Upper lobe of right lung (tissue), 1 donor: ENCODE measurements at regions not wholly inside any gene's neighbourhood (a gene's known extent, or its start where the extent isn't known, plus 50 kb on each side); places are given as distances from the start of the nearest gene placed in this dataset.

Experiments
- ATAC-seq: fragments of 200-7000 bp; cut with Tn5 transposase; one replicate; pipeline ENCODE4 v1.9.1; 2020; ENCODE audit warnings: mild to moderate bottlenecking, moderate library complexity
- DNase-seq: peaks from one replicate; pipeline ENCODE4 v3.0.0-alpha.2; 2020
- H3K27ac ChIP-seq: fragments of 200-600 bp; one replicate; pipeline ENCODE4 v1.8.0; 2022
- H3K27me3 ChIP-seq: fragments of 200-600 bp; one replicate; pipeline ENCODE4 v1.8.0; 2022; ENCODE audit warnings: mild to moderate bottlenecking
- H3K36me3 ChIP-seq: fragments of 200-600 bp; one replicate; pipeline ENCODE4 v1.8.0; 2022
- H3K4me1 ChIP-seq: fragments of 200-600 bp; one replicate; pipeline ENCODE4 v1.8.0; 2022
- H3K4me3 ChIP-seq: fragments of 200-600 bp; one replicate; pipeline ENCODE4 v1.8.0; 2022; ENCODE audit warnings: mild to moderate bottlenecking
- H3K9me3 ChIP-seq: fragments of 200-600 bp; one replicate; pipeline ENCODE4 v1.8.0; 2022
- CTCF ChIP-seq: fragments of 200-600 bp; IDR thresholded peaks from one replicate; pipeline ENCODE4 v1.8.0; 2022; ENCODE audit warnings: antibody characterized with exemption
- intact Hi-C: fragments of 100-400 bp; cut with DNase I; formaldehyde crosslinking; loops from one replicate; pipeline ENCODE4 v1.11.0; 2022
- donor health status: DM: no; HTN: yes; CAD: no; lungs with severe emphysema.

GRCh38 chr13:21938168-21938567 is 267.3 kb downstream of the FGF9 start:
- Histone ChIP-seq H3K36me3 (no peaks in the 10 kb centered on the region), H3K4me3 (no peak overlapping the region), H3K4me1 (no peaks in the 10 kb centered on the region), H3K27me3 (no peaks in the 10 kb centered on the region), H3K27ac (no peak overlapping the region), H3K9me3 (no peaks in the 10 kb centered on the region)
- no peak for DNase-seq
- ATAC-seq = no peak
- no peak for TF ChIP-seq CTCF
- intact Hi-C loops = no loop called here

- H3K4me3 ChIP-seq = no peak overlapping the region
- no peaks in the 10 kb centered on the region for H3K27me3 ChIP-seq
- no peaks in the 10 kb centered on the region for H3K4me1 ChIP-seq
- DNase-seq (no peak), ATAC-seq (no peak)
- H3K27ac ChIP-seq = no peak overlapping the region
- no peak for TF ChIP-seq CTCF
- no peaks in the 10 kb centered on the region for H3K36me3 ChIP-seq
- H3K9me3 ChIP-seq = no peaks in the 10 kb centered on the region
- intact Hi-C loops = no loop called here
Measured at GRCh38 chr13:21938636-21939035, 267.8 kb downstream of the FGF9 start.

GRCh38 chr13:21942061-21942460 is 271.2 kb downstream of the FGF9 start:
- no peak for TF ChIP-seq CTCF
- Histone ChIP-seq H3K36me3 (no peaks in the 10 kb centered on the region), H3K27ac (no peak overlapping the region), H3K4me3 (no peak overlapping the region), H3K9me3 (peaks cover 5% of the 10 kb centered on the region), H3K4me1 (no peaks in the 10 kb centered on the region), H3K27me3 (no peaks in the 10 kb centered on the region)
- DNase-seq (no peak), ATAC-seq (no peak)
- intact Hi-C loops = no loop called here

- no peak overlapping the region for H3K27ac ChIP-seq
- no peak for DNase-seq
- H3K36me3 ChIP-seq = no peaks in the 10 kb centered on the region
- intact Hi-C loops = no loop called here
- H3K27me3 ChIP-seq = no peaks in the 10 kb centered on the region
- no peak overlapping the region for H3K4me3 ChIP-seq
- peaks cover 5% of the 10 kb centered on the region for H3K9me3 ChIP-seq
- no peaks in the 10 kb centered on the region for H3K4me1 ChIP-seq
- no peak for ATAC-seq
- TF ChIP-seq CTCF = no peak
Measured at GRCh38 chr13:21944610-21945009, 273.7 kb downstream of the FGF9 start.

- no peak for TF ChIP-seq CTCF
Measured at GRCh38 chr13:21945195-21945594, 274.3 kb downstream of the FGF9 start.

GRCh38 chr13:21946964-21947363 is 276.1 kb downstream of the FGF9 start:
- intact Hi-C loops = no loop called here
- TF ChIP-seq CTCF = no peak
- no peaks in the 10 kb centered on the region for H3K36me3 ChIP-seq

More at GRCh38 chr13:21945195-21945594, 274.3 kb downstream of the FGF9 start:
- ATAC-seq (no peak), DNase-seq (no peak)
- no peak overlapping the region for H3K27ac ChIP-seq
- peaks cover 5% of the 10 kb centered on the region for H3K9me3 ChIP-seq
- no peak overlapping the region for H3K4me3 ChIP-seq
- intact Hi-C loops = no loop called here
- no peaks in the 10 kb centered on the region for H3K4me1 ChIP-seq
- no peaks in the 10 kb centered on the region for H3K27me3 ChIP-seq
- H3K36me3 ChIP-seq = no peaks in the 10 kb centered on the region

More at GRCh38 chr13:21946964-21947363, 276.1 kb downstream of the FGF9 start:
- no peak for DNase-seq
- Histone ChIP-seq H3K4me3 (no peak overlapping the region), H3K27me3 (no peaks in the 10 kb centered on the region), H3K27ac (no peak overlapping the region), H3K9me3 (peaks cover 5% of the 10 kb centered on the region), H3K4me1 (no peaks in the 10 kb centered on the region)
- ATAC-seq = no peak
